ENCODE measurements at regions not wholly inside any gene's neighbourhood (a gene's known extent, or its start where the extent isn't known, plus 50 kb on each side); places are given as distances from the start of the nearest gene placed in this dataset.

GRCh38 chr13:85406269-85406975 is 392.8 kb downstream of the SLITRK6 start:
- Histone ChIP-seq H3K4me1 (ENCODE audit: insufficient read depth, low read length, poor library complexity, severe bottlenecking) (no peaks in the 10 kb centered on the region), H3K4me3 (ENCODE audit: low read depth, low read length, poor library complexity, severe bottlenecking) (no peak overlapping the region), H3K27ac (ENCODE audit: low read depth, low read length, poor library complexity, severe bottlenecking) (no peak overlapping the region), H3K27me3 (replicated peaks; ENCODE audit: insufficient read depth, low read depth, low read length, poor library complexity) (no peaks in the 10 kb centered on the region), H3K9me3 (ENCODE audit: low read depth, low read length, poor library complexity, severe bottlenecking) (no peaks in the 10 kb centered on the region), H3K36me3 (ENCODE audit: insufficient read depth, low read length, poor library complexity, severe bottlenecking) (no peaks in the 10 kb centered on the region)
- TF ChIP-seq, protein P1, sequence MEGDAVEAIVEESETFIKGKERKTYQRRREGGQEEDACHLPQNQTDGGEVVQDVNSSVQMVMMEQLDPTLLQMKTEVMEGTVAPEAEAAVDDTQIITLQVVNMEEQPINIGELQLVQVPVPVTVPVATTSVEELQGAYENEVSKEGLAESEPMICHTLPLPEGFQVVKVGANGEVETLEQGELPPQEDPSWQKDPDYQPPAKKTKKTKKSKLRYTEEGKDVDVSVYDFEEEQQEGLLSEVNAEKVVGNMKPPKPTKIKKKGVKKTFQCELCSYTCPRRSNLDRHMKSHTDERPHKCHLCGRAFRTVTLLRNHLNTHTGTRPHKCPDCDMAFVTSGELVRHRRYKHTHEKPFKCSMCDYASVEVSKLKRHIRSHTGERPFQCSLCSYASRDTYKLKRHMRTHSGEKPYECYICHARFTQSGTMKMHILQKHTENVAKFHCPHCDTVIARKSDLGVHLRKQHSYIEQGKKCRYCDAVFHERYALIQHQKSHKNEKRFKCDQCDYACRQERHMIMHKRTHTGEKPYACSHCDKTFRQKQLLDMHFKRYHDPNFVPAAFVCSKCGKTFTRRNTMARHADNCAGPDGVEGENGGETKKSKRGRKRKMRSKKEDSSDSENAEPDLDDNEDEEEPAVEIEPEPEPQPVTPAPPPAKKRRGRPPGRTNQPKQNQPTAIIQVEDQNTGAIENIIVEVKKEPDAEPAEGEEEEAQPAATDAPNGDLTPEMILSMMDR (conservative IDR thresholded peaks at IDR 0.05; ENCODE audit: low read depth, low read length) = no peak
- TF ChIP-seq EZH2 (IDR thresholded peaks at IDR 0.05; ENCODE audit: borderline replicate concordance, low read depth, low read length, poor library complexity, severe bottlenecking) = no peak
- intact Hi-C loops (cut with micrococcal nuclease; ENCODE audit: unreplicated experiment) = no loop called here
- DNase-seq (ENCODE audit: low spot score) = no peak
- no TSS peak for BruUV-seq (replicated peaks)
- ChIA-PET CTCF (no interaction called here), POLR2A (ENCODE audit: low non-redundant PET) (no interaction called here)

GRCh38 chr13:85405316-85405897 is 393.8 kb downstream of the SLITRK6 start:
- H3K36me3 ChIP-seq (ENCODE audit: insufficient read depth, low read length, poor library complexity, severe bottlenecking) = no peaks in the 10 kb centered on the region
- DNase-seq (ENCODE audit: low spot score) = no peak
- no TSS peak for BruUV-seq (replicated peaks)
- no peaks in the 10 kb centered on the region for H3K27me3 ChIP-seq (replicated peaks; ENCODE audit: insufficient read depth, low read depth, low read length, poor library complexity)
- intact Hi-C loops (cut with micrococcal nuclease; ENCODE audit: unreplicated experiment) = no loop called here
- CTCF ChIA-PET = no interaction called here
- H3K4me1 ChIP-seq (ENCODE audit: insufficient read depth, low read length, poor library complexity, severe bottlenecking) = no peaks in the 10 kb centered on the region
- no peak for TF ChIP-seq EZH2 (IDR thresholded peaks at IDR 0.05; ENCODE audit: borderline replicate concordance, low read depth, low read length, poor library complexity, severe bottlenecking)
- TF ChIP-seq, protein P1 (conservative IDR thresholded peaks at IDR 0.05; ENCODE audit: low read depth, low read length) = no peak
- POLR2A ChIA-PET (ENCODE audit: low non-redundant PET) = no interaction called here
- no peaks in the 10 kb centered on the region for H3K9me3 ChIP-seq (ENCODE audit: low read depth, low read length, poor library complexity, severe bottlenecking)
- H3K27ac ChIP-seq (ENCODE audit: low read depth, low read length, poor library complexity, severe bottlenecking) = no peak overlapping the region
- no peak overlapping the region for H3K4me3 ChIP-seq (ENCODE audit: low read depth, low read length, poor library complexity, severe bottlenecking)

DNA sequence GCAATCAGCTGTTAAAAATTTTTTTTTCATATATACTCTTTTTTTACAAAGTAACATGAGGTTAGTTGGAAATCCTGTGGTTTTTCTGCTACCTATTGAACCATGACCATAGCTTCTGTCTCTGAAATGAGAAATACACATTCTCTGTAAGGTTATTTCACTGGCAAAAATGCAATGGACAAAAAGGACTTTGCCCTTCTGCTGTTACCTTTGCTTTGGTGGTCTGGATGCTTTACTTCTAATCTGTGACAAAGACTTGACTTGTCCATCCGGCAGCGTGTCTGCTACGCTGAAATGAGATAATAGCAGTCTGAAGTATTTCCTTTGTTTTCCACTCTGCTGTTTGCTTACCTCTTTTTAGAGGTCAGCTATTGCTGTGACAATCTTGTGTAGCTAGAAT is 412.8 kb downstream of the SLITRK6 start:
- CTCF ChIA-PET = no interaction called here
- Histone ChIP-seq H3K27ac (ENCODE audit: low read depth, low read length, poor library complexity, severe bottlenecking) (no peak overlapping the region), H3K36me3 (ENCODE audit: insufficient read depth, low read length, poor library complexity, severe bottlenecking) (no peaks in the 10 kb centered on the region), H3K27me3 (replicated peaks; ENCODE audit: insufficient read depth, low read depth, low read length, poor library complexity) (no peaks in the 10 kb centered on the region), H3K9me3 (ENCODE audit: low read depth, low read length, poor library complexity, severe bottlenecking) (no peaks in the 10 kb centered on the region), H3K4me3 (ENCODE audit: low read depth, low read length, poor library complexity, severe bottlenecking) (no peak overlapping the region), H3K4me1 (ENCODE audit: insufficient read depth, low read length, poor library complexity, severe bottlenecking) (no peaks in the 10 kb centered on the region)
- no peak for DNase-seq (ENCODE audit: low spot score)
- TF ChIP-seq, protein P1 (conservative IDR thresholded peaks at IDR 0.05; ENCODE audit: low read depth, low read length) = no peak
- TF ChIP-seq EZH2 (IDR thresholded peaks at IDR 0.05; ENCODE audit: borderline replicate concordance, low read depth, low read length, poor library complexity, severe bottlenecking) = no peak
- BruUV-seq (replicated peaks) = no TSS peak
- intact Hi-C loops (cut with micrococcal nuclease; ENCODE audit: unreplicated experiment) = no loop called here
- POLR2A ChIA-PET (ENCODE audit: low non-redundant PET) = interaction anchor here (0.7 kb wide), 1 partner anchor 37 kb away, joined by 3 read pairs; no protein-coding TSS in a partner anchor
